Suppressor macrophage (primary cell): ENCODE measurements at regions not wholly inside any gene's neighbourhood (a gene's known extent, or its start where the extent isn't known, plus 50 kb on each side); places are given as distances from the start of the nearest gene placed in this dataset.
A peak's percentile ranks its signal among the peaks of the same experiment; 100 is the strongest.
"Not testable (repeated sequence)": the region's sequence is repeated elsewhere in the genome, so short reads cannot be mapped to it uniquely, and the experiment has no call there.

ENCODE experiments used
- DNase-seq, 4 experiments: peaks; one replicate each; pipeline ENCODE4 v3.0.0-alpha.2; 2020 to 2022

DNA sequence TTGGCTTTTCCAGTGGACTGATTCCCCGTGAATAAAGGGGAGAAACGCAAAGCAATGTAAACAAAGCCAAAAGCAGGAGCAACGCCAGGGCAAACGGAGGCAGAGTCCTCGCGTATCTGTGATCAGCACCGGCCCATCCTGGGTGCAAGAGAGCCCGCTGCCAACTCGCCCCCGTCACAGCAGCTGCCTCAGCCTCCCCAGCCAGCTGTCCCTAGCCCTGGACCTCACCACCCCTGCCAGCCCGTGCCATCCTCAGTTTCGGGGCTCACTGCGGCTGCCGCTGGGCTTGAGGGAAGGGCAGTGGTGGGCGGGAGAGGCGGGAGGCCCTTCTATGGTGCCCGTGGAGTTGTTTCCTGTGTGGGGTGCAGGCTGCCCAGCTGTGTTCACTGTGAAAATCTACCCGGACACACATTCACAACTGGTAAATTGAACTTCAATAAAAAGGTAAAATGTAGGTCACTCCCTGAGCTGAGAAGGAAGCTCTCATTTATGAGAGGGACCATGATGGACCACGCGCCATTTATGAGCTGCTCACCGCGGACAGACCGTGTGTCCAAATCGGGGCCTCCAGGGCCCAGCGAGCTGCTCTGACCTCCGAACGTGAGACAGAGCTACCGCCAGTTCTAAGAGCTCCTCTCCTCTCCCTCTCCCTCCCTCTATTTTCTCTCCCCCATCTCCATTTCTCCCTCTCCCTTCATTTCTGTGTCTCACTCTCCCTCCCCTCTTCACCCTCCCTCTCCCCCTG is 330.5 kb upstream of the SFSWAP start:
- DNase-seq: no peak

GRCh38 chr12:131380965-131381705 is 329.8 kb upstream of the SFSWAP start:
- DNase-seq: no peak

DNA sequence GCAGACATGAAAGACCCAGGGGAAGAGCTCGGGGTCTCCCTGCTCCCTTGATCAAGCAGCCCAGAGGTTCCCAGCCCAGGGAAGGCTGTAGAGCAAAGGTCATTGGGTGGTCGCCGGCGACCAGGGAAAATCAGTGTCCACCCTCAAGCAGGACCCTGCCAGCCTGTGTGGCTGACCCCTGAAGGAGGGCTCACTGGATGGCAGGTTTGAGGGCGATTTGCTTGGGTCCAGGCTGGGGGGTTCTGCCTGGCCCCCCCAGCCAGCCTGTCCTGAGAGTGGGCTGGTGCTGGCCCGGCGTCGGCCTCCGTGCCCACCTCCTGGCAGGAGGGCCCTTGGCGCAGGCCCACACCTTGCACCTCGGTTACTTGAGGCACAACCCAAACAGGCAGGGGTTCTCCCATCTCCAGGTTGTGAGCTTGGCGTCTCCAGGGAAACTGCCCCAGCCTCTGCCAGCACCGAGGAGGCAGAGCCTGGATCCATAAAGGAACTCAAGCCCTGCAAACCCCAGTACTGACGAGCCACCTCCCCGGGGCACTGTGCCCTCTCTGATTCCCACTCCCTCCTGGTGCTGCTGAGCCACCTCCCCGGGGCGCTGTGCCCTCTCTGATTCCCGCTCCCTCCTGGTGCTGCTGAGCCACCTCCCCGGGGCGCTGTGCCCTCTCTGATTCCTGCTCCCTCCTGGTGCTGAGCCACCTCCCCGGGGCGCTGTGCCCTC is 329.0 kb upstream of the SFSWAP start:
- no peak for DNase-seq

GRCh38 chr12:131383291-131383690 is 327.6 kb upstream of the SFSWAP start:
- DNase-seq: no peak

GRCh38 chr12:131383741-131384543 is 326.9 kb upstream of the SFSWAP start:
- DNase-seq: no peak

- DNase-seq: no peak
Measured at GRCh38 chr12:131384544-131384855, 326.4 kb upstream of the SFSWAP start.

DNA sequence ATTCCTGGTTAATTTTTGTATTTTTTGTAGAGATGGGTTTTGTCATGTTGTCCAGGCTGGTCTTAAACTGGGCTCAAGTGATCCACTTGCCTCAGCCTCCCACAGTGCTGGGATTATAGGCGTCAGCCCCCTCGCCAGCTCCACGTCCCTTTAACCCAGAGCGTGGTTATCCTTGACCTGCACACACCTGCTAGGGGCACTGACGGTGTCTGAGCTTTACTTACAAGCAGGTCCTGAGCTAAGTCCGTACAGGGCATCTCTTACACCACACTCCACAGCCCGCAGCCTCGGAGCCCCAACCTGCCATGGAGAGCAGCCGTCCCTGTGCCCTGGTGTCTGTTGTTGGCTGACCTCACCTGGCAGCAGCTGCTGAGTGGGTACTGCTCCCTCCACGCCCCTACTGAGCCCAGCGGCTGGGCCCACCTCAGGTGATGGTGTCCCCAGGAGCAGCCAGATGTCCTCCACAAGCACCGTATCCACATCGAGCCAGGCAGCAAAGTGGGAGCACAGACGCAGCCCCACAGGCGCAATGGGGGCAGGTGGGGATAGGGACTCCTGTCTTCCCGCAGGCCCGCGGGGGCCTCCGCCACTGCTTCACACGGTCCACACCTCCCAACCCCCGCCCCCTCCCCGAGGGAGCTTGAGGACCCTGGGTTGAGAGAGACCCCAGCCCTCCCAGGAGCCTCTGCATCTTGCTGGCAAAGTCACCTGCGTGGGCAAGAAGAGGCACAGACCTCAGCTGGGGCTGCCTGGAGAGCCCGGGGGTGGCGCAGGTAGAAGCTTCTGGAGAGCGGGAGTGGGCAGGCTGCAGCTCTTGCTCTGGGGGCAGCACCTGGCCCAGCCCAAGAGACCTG is 325.4 kb upstream of the SFSWAP start:
- no peak for DNase-seq

GRCh38 chr12:131386167-131386521 is 324.7 kb upstream of the SFSWAP start:
- no peak for DNase-seq

- DNase-seq: no peak
Measured at GRCh38 chr12:131386781-131387180, 324.1 kb upstream of the SFSWAP start.

GRCh38 chr12:131387281-131388163 is 323.4 kb upstream of the SFSWAP start:
- no peak for DNase-seq

DNA sequence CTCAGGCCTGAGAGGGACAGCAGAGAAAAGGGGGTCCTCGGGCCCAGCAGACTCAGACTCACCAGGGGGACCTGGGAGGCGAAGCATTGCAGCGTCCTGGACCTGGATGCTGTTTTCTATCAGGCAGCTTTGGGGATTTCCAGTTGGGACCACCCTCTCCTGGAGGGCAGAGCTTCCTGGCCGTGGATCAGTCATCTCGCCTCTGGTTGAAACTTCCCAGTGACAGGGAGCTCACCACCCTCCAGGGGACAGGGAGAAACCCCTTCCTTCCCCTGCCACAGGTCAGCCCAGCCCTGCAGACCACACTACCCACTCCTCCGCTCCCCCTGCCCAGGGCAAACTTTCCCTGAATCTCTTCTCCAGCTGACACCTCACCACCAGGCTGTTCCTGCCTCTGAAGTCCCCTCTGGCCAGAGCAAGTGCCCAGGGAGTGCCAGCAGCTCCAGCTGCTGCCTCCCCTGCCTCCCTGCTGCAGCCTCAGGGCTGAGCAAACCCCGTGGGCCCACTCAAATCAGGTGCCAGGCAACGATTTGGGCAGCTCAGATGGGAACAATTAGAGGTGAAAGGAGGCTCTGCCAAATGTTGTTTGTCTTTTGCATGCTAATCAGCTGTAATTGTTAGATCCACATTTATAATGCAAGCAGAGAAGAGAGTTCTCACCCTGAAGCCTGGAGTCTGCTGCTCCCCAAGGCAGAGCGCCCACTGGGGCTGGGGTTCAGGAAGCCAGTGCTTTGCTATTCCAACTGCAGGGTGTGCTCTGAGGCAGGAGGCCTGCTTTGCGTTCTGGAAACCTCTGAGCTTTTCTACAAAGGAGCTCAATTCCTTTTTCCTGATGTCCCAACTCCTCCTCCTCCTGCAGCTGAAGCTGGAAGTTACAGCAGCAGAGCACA is 322.5 kb upstream of the SFSWAP start:
- DNase-seq: not testable (repeated sequence)

DNA sequence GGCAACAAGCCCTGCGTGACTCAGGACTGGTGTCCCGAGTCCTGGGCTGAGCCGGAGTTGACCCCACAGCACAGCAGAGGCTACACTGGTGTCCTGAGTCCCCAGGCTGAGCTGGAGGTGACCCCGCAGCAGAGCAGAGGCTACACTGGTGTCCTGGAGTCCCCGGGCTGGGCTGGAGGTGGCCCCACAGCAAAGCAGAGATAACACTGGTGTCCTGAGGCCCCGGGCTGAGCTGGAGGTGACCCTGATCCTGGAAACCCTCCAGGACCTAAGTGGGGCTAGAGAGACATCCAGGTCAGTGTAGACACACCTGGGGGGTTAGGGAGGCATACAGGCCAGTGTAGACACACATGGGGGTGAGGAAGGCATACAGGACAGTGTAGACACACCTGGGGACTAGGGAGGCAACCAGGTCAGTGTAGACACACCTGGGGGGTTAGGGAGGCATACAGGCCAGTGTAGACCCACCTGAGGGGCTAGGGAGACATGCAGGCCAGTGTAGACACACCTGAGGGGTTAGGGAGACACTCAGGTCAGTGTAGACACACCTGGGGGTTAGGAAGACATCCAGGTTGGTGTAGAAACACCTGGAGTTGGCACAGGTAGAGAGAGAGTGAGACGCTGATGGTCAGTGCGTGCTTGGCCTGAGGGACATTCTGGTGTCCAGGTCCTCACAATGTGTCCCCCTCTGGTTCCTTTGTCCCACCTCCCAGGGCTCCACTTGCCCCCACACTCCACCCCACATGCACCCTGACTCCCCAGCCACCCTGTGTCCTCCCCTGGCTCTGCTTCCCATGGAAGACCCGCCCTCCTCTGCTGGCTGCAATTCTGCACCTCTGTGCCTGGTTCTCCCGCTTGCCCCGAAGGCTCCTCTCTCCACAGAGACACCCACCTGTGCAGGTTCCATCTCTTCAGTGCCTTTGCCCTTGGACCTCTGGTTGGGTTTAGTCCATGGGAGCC is 321.6 kb upstream of the SFSWAP start:
- DNase-seq: no peak

DNA sequence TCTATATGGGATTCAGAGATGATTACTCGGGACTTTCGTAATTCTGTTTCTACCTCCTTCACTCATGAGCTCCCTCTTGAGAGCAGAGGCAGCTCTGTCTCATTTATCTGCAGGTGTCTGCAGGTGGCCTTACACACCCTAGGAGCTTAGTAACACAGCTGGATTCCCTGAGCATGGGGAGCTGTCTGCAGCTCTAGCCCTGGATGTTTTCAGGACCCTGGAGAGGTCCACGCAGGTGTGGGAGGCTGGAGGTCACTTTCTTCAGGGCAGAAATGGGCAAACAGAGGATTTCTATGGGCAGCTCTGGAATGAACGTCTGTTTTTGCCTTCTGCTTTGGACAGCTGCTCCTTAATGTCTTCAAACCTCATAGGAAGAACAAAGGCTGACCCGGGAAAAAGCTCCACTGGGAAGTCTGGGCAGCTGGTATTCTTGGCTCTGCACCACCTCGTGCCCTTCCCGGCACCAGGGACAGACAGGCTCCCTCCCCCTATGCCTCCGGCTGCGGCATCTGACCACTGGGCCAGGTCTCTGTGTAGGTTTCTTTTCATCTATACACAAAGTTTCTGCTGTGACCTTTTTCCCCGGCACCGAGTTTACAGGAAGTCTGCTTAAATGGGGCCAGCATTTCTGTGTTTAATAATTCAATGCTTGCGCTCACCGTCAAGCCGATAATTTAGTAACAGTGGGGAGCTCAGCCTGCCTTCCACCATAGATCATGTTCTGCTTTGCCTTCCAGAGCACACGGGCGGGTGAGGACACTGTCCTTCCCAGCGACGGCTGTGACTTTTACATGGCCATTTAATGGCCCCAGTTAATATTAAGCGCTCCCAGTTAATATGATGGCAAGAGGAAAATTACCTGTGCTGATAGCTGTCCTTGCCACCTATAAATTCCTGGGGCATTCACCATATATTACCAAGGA is 320.2 kb upstream of the SFSWAP start:
- DNase-seq: peak in 3 of 4 experiments; percentile 6 to 23 (median 20)

GRCh38 chr12:131391399-131391798 is 319.5 kb upstream of the SFSWAP start:
- no peak for DNase-seq

GRCh38 chr12:131394752-131395151 is 316.1 kb upstream of the SFSWAP start:
- not testable (repeated sequence) for DNase-seq

- not testable (repeated sequence) for DNase-seq
Measured at GRCh38 chr12:131395209-131395684, 315.6 kb upstream of the SFSWAP start.

- DNase-seq: no peak
Measured at GRCh38 chr12:131395971-131396573, 314.8 kb upstream of the SFSWAP start.
